GM12865 (cell line): ENCODE measurements at regions not wholly inside any gene's neighbourhood (a gene's known extent, or its start where the extent isn't known, plus 50 kb on each side); places are given as distances from the start of the nearest gene placed in this dataset.
"Not testable (repeated sequence)": the region's sequence is repeated elsewhere in the genome, so short reads cannot be mapped to it uniquely, and the experiment has no call there.

Experiments used
- DNase-seq: peaks from one replicate; pipeline ENCODE4 v3.0.0; 2010; ENCODE audit warnings: low read depth
- H3K4me3 ChIP-seq: 2 replicates; pipeline ENCODE4 v1.5.1; 2011; ENCODE audit warnings: mild to moderate bottlenecking, low read depth, low read length, control low read depth
- TF ChIP-seq, protein P1 (sequence below): IDR thresholded peaks from 2 replicates; pipeline ENCODE4 v1.5.1; 2011; ENCODE audit warnings: low read length, control low read depth, low read depth, inconsistent platforms; ENCODE audit not compliant: insufficient read depth; ENCODE audit errors: missing control alignments

DNA sequence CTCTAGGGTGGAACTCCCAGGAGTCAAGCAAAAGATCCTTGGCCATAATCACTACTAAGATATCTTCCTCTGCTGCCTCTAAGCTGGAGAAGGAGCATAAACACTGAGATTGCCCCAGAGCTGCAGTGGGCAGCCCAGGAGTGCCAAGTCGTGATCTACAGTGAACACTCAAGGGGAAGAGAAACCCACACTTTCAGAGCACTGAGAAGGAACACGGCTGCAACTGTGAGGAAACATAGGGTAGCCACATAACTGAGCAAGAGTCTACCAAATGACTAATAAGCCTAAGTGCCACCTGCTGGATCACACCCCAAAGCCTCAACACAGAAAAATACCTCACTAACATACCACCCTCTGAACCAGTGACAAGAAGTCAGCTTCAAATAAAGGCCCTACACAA is 79.6 kb upstream of the RAB12 start:
- DNase-seq = no peak
- TF ChIP-seq, protein P1, sequence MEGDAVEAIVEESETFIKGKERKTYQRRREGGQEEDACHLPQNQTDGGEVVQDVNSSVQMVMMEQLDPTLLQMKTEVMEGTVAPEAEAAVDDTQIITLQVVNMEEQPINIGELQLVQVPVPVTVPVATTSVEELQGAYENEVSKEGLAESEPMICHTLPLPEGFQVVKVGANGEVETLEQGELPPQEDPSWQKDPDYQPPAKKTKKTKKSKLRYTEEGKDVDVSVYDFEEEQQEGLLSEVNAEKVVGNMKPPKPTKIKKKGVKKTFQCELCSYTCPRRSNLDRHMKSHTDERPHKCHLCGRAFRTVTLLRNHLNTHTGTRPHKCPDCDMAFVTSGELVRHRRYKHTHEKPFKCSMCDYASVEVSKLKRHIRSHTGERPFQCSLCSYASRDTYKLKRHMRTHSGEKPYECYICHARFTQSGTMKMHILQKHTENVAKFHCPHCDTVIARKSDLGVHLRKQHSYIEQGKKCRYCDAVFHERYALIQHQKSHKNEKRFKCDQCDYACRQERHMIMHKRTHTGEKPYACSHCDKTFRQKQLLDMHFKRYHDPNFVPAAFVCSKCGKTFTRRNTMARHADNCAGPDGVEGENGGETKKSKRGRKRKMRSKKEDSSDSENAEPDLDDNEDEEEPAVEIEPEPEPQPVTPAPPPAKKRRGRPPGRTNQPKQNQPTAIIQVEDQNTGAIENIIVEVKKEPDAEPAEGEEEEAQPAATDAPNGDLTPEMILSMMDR = no peak
- no peak overlapping the region for H3K4me3 ChIP-seq

DNA sequence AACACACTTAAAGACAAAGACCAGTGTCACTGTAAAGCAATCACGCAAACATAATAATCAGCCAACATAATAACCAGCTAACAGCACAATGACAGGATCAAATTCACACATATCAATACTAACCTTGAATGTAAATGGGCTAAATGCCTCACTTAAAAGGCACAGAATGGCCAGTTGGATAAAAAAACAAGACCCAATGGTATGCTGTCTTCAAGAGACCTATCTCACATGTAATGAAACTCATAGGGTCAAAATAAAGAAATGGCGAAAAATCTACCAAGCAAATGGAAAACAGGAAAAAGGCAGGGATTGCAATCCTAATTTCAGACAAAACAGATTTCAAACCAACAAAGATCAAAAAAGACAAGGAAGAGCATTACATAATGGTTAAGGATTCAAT is 78.2 kb upstream of the RAB12 start:
- not testable (repeated sequence) for H3K4me3 ChIP-seq, DNase-seq

DNA sequence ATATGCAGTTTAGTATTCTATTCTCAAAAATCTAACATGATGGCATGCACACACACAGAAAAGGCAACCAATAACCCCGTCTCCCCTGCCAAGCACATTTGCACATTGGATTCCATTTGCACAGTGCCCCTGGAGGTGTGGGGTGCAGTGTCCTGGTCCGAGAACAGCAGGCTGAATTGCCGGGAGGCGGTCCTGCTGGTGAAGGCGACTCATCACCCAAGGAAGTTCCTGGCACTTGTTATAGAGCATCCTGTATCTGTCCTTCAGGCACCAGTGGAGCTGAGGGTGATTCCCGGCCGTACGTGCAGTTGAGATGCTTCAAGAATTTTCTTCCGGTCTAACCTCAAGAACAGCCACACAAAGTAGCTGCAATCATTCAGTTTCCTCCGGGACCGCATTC is 73.0 kb upstream of the RAB12 start:
- DNase-seq = no peak
- no peak overlapping the region for H3K4me3 ChIP-seq
- TF ChIP-seq, protein P1 = no peak

DNA sequence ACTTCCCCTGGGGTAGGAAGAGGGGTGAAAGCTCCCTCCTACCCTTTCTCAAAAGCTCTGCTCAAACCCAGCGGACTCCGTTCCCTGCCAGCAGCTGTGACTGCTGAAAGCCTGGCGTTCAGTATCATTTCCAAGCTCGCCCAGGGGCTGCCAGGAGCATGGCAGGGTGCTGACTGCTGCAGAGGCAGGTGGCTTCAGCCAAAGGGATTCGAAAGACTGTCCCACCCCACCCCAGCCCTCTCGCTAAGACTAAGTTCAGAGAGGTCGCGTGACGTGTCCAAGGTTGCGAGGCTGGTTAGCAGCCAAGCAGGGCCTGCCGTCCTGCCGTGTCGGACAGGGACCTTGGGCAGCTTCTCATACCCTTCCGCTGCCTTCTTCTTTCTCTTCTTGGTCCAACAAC is 72.3 kb upstream of the RAB12 start:
- no peak for DNase-seq
- TF ChIP-seq, protein P1 = no peak
- no peak overlapping the region for H3K4me3 ChIP-seq

DNA sequence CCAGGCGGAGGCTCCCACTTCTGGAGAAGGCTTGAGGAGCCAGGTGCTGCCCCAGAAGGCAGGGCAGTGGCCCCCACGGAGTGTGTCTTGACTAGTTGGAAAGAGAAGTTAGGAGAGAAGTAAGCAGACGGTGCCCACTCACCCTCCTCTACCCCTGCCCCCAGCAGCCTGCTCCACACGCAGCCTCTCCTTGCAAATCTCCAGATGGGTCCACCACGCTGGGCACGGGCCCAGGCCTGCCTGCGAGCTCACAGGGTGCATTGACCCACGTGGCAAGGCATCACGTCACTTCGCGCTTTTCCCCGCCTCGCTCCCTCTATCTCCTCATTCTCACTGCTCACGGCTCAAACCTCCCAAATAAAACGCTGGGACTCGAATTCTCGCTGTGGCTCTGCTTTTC is 71.8 kb upstream of the RAB12 start:
- TF ChIP-seq, protein P1 = no peak
- DNase-seq = no peak
- H3K4me3 ChIP-seq = no peak overlapping the region

DNA sequence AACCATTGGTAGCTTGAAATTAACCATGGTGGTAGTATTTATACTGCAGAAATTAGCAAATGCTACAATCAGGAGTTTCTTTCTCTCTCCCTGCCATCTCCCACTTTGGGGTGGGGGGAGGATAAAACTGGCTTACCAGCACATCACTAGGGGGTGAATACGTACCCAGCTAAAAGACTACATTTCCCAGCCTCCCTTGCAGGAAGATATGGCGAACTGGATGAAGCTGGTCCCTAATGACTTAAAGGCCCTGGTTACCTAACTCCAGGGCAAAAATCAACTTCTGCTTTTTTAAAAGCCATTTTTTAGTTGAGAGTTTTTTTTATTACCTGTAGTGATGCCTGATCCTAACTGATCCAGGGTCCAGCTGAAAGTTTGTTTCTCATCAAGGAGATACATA is 70.3 kb upstream of the RAB12 start:
- no peak for DNase-seq
- TF ChIP-seq, protein P1 = no peak
- H3K4me3 ChIP-seq = no peak overlapping the region

DNA sequence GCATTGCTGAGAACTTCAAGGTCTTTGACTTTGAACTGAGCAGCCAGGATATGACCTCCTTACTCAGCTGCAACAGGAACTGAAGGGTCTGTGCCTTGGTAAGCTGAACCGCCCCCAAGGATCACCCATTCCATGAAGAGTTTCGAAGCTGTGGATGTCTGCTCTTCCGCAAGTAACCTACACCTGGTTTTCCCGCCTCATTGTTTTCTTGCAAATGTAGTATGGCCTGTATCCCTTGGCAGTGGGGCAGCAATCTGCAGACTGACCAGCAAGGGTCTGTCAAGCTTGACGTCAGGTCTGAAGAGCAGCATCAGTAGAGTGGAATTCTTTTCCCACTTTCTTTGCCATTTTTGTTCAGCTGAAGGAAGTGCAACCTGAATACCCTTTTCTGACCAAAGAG is 62.6 kb upstream of the RAB12 start:
- no peak overlapping the region for H3K4me3 ChIP-seq
- no peak for DNase-seq
- TF ChIP-seq, protein P1 = no peak

DNA sequence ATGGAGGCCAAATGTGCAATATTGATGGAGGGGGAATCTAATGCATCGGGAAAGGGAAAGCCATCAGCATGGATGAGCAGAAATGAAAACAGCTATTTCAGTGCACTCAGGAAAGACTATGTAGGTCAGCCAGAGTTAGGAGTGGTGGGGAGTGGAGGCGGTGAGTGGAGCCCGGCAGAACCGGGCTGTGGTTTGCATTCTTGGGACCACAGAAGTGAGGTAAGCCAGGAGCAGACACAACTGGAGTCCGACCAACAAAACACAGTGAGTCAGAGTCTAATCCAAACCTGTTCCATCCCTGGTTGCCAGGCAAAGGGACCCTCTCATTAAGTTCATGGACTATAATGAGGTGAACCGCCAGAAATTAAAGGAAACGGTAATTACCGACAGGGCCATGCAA is 61.1 kb upstream of the RAB12 start:
- H3K4me3 ChIP-seq = no peak overlapping the region
- TF ChIP-seq, protein P1 = no peak
- no peak for DNase-seq
